ENCODE measurements at regions not wholly inside any gene's neighbourhood (a gene's known extent, or its start where the extent isn't known, plus 50 kb on each side); places are given as distances from the start of the nearest gene placed in this dataset.

DNA sequence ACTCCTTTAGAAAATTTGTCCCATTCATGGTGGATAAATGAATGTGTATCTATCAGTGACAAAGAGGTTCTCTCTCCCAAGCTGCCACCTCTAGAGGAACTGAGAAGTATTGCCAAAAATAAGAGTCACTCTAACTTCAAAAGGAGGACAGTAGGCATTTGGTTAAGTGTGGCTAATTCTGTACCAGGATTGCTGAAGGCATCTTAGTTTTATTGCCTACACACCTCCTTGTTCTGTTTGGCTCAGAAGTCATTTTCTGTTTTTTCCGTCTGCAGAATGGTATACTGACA lies 189.0 kb upstream of the MPPED2 start:
- TF ChIP-seq POLR2AphosphoS5 (IDR thresholded peaks at IDR 0.05): no peak
- TF ChIP-seq, protein P1, sequence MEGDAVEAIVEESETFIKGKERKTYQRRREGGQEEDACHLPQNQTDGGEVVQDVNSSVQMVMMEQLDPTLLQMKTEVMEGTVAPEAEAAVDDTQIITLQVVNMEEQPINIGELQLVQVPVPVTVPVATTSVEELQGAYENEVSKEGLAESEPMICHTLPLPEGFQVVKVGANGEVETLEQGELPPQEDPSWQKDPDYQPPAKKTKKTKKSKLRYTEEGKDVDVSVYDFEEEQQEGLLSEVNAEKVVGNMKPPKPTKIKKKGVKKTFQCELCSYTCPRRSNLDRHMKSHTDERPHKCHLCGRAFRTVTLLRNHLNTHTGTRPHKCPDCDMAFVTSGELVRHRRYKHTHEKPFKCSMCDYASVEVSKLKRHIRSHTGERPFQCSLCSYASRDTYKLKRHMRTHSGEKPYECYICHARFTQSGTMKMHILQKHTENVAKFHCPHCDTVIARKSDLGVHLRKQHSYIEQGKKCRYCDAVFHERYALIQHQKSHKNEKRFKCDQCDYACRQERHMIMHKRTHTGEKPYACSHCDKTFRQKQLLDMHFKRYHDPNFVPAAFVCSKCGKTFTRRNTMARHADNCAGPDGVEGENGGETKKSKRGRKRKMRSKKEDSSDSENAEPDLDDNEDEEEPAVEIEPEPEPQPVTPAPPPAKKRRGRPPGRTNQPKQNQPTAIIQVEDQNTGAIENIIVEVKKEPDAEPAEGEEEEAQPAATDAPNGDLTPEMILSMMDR (IDR thresholded peaks at IDR 0.05): no peak
- no peak for TF ChIP-seq POLR2A (IDR thresholded peaks at IDR 0.05)
